GM12878 (cell line): ENCODE measurements at regions not wholly inside any gene's neighbourhood (a gene's known extent, or its start where the extent isn't known, plus 50 kb on each side); places are given as distances from the start of the nearest gene placed in this dataset.

Experiments
- ATAC-seq: fragments of 200-7000 bp; cut with Tn5 transposase; 3 replicates; pipeline ENCODE4 v1.9.1; 2020; ENCODE audit warnings: mild to moderate bottlenecking, moderate library complexity
- BruUV-seq: library from RNA; stranded (reverse); fragments of 400-500 nt; replicated peaks from 2 replicates; lab custom pipeline; 2021; lab: Mats Ljungman, UMichigan
- CTCF ChIA-PET: fragments of 300-600 bp; sonication (Branson Sonifier 250); formaldehyde crosslinking; extraction: SDS; loops from one replicate; lab custom pipeline; 2021; ENCODE audit warnings: inconsistent platforms; lab: Yijun Ruan, JAX
- POLR2A ChIA-PET: fragments of 350-600 bp; formaldehyde crosslinking; extraction: SDS; loops from one replicate; lab custom pipeline; 2021; ENCODE audit warnings: inconsistent platforms; lab: Charles Lee
- RAD21 ChIA-PET: fragments of 300-600 bp; sonication (Branson Sonifier 250); formaldehyde crosslinking; loops from one replicate; lab custom pipeline; 2023; ENCODE audit warnings: antibody characterized with exemption; ENCODE audit not compliant: unreplicated experiment; lab: Charles Lee
- SMC1A ChIA-PET: fragments of 300-600 bp; sonication (Branson Sonifier 250); formaldehyde crosslinking; loops from one replicate; lab custom pipeline; 2023; ENCODE audit not compliant: unreplicated experiment, uncharacterized antibody; lab: Charles Lee
- DNase-seq: peaks from one replicate; pipeline ENCODE4 v3.0.0-alpha.2; 2011; ENCODE audit warnings: low read depth, low spot score
- FAIRE-seq: peaks from 3 replicates; lab custom pipeline; 2011; peaks lifted over from hg19 to GRCh38; lab: Jason Lieb, UNC
- H2AFZ ChIP-seq: 2 replicates; pipeline ENCODE4 v1.6.0; 2011; ENCODE audit warnings: low read depth, low read length, control low read depth; ENCODE audit not compliant: control insufficient read depth
- H3K27ac ChIP-seq: 2 replicates; pipeline ENCODE4 v1.5.1; 2011; ENCODE audit warnings: control low read depth; ENCODE audit not compliant: control insufficient read depth, insufficient read depth
- H3K27me3 ChIP-seq, 2 experiments: replicated peaks in 1 of 2; 2 replicates each; pipeline versions ENCODE4 v1.6.0 to v1.6.1; 2011; ENCODE audit warnings: low read length in 1 of 2; ENCODE audit not compliant: control insufficient read depth in 2 of 2, insufficient read depth in 2 of 2
- H3K36me3 ChIP-seq, 2 experiments: 2 replicates each; pipeline ENCODE4 v1.5.1; 2011; ENCODE audit warnings: low read length in 1 of 2; ENCODE audit not compliant: control insufficient read depth in 2 of 2, insufficient read depth in 2 of 2
- H3K4me1 ChIP-seq: 2 replicates; pipeline ENCODE4 v1.6.1; 2011; ENCODE audit warnings: mild to moderate bottlenecking, low read length, moderate library complexity, mixed read lengths; ENCODE audit not compliant: control insufficient read depth, insufficient read depth
- H3K4me2 ChIP-seq: 2 replicates; pipeline ENCODE4 v1.6.0; 2011; ENCODE audit warnings: control low read depth; ENCODE audit not compliant: control insufficient read depth, insufficient read depth
- H3K4me3 ChIP-seq: fragments of 200-600 bp; sonication (generic); 2 replicates; pipeline ENCODE4 v1.5.1; 2016
- H3K79me2 ChIP-seq: 2 replicates; pipeline ENCODE4 v1.6.0; 2011; ENCODE audit warnings: low read length; ENCODE audit not compliant: control insufficient read depth, insufficient read depth
- H3K9ac ChIP-seq: 2 replicates; pipeline ENCODE4 v1.8.0; 2011; ENCODE audit warnings: low read length, control low read depth, mixed read lengths; ENCODE audit not compliant: control insufficient read depth, insufficient read depth
- H3K9me3 ChIP-seq: replicated peaks from 3 replicates; pipeline ENCODE4 v1.5.1; 2011; ENCODE audit warnings: mild to moderate bottlenecking, low read length; ENCODE audit not compliant: control insufficient read depth, insufficient read depth
- H4K20me1 ChIP-seq: 2 replicates; pipeline ENCODE4 v1.6.0; 2011; ENCODE audit not compliant: control insufficient read depth, insufficient read depth
- BACH1 ChIP-seq: fragments of 450-650 bp; IDR thresholded peaks from 2 replicates; pipeline ENCODE4 v1.6.1; 2017; ENCODE audit warnings: mild to moderate bottlenecking, borderline replicate concordance
- CBX5 ChIP-seq: sonication (generic); IDR thresholded peaks from 2 replicates; pipeline ENCODE4 v1.6.1; 2016; ENCODE audit warnings: low read depth, moderate library complexity, mild to moderate bottlenecking, inconsistent platforms
- CHD1 ChIP-seq: IDR thresholded peaks from 2 replicates; pipeline ENCODE4 v1.6.1; 2012; ENCODE audit warnings: low read depth, low read length, improper control_type of control experiment
- FOXM1 ChIP-seq: IDR thresholded peaks from 2 replicates; pipeline ENCODE4 v1.6.1; 2012; ENCODE audit warnings: low read depth, mild to moderate bottlenecking, inconsistent platforms, low read length, moderate library complexity
- JUNB ChIP-seq: IDR thresholded peaks from 2 replicates; pipeline ENCODE4 v1.6.1; 2016; ENCODE audit warnings: antibody characterized with exemption, mild to moderate bottlenecking
- MAX ChIP-seq: IDR thresholded peaks from 2 replicates; pipeline ENCODE4 v1.6.1; 2012; ENCODE audit warnings: low read depth, low read length, improper control_type of control experiment
- MEF2B ChIP-seq: fragments of 450-650 bp; IDR thresholded peaks from 2 replicates; pipeline ENCODE4 v1.6.1; 2018; ENCODE audit warnings: mild to moderate bottlenecking, moderate library complexity; ENCODE audit not compliant: partially characterized antibody, poor library complexity, severe bottlenecking
- POLR2A ChIP-seq: IDR thresholded peaks from 2 replicates; pipeline ENCODE4 v1.6.1; 2011; ENCODE audit warnings: low read depth, mild to moderate bottlenecking, low read length
- RAD51 ChIP-seq: fragments of 450-650 bp; IDR thresholded peaks from 2 replicates; pipeline ENCODE4 v1.6.1; 2016; ENCODE audit warnings: moderate library complexity, mild to moderate bottlenecking, inconsistent platforms
- SKIL ChIP-seq: fragments of 450-650 bp; IDR thresholded peaks from 2 replicates; pipeline ENCODE4 v1.6.1; 2017; ENCODE audit warnings: mild to moderate bottlenecking, low read depth, inconsistent platforms; ENCODE audit not compliant: poor library complexity, severe bottlenecking
- ZBTB40 ChIP-seq: fragments of 450-650 bp; IDR thresholded peaks from 2 replicates; pipeline ENCODE4 v1.6.1; 2016; ENCODE audit warnings: mild to moderate bottlenecking, moderate library complexity, borderline replicate concordance
- ZNF207 ChIP-seq: fragments of 450-650 bp; IDR thresholded peaks from 2 replicates; pipeline ENCODE4 v1.6.1; 2014; ENCODE audit warnings: antibody characterized with exemption, mild to moderate bottlenecking, borderline replicate concordance
- ZNF622 ChIP-seq: fragments of 450-650 bp; IDR thresholded peaks from 2 replicates; pipeline ENCODE4 v1.6.1; 2017; ENCODE audit warnings: mild to moderate bottlenecking, inconsistent platforms
- ZNF687 ChIP-seq: fragments of 450-650 bp; IDR thresholded peaks from 2 replicates; pipeline ENCODE4 v1.6.1; 2017; ENCODE audit warnings: mild to moderate bottlenecking, moderate library complexity
- WGBS: methylation state at CpG from one replicate; pipeline ENCODE4 v1.1.6; 2016; ENCODE audit warnings: low lambda C conversion rate; ENCODE audit not compliant: insufficient replicate concordance, insufficient coverage; ENCODE audit errors: missing lambda C conversion rate; 5-methylcytosine and 5-hydroxymethylcytosine counted together
- in situ Hi-C: fragments of 300-500 bp; cut with MboI; formaldehyde crosslinking; loops from 9 replicates; pipeline ENCODE4 v1.14.3; 2018; ENCODE audit warnings: mixed read lengths
- intact Hi-C: fragments of 100-400 bp; cut with micrococcal nuclease; formaldehyde crosslinking; loops from one replicate; pipeline ENCODE4 v1.14.2; 2022; ENCODE audit not compliant: unreplicated experiment

GRCh38 chr6:55977959-55978665, 102.7 kb upstream of the BMP5 start:
- Histone ChIP-seq H4K20me1 (no peaks in the 10 kb centered on the region), H3K36me3 (no peaks in the 10 kb centered on the region), H3K9me3 (no peaks in the 10 kb centered on the region), H3K27ac (no peak overlapping the region), H3K4me1 (no peaks in the 10 kb centered on the region), H3K9ac (no peak overlapping the region), H3K4me2 (no peak overlapping the region), H2AFZ (no peak overlapping the region), H3K4me3 (no peak overlapping the region), H3K79me2 (no peaks in the 10 kb centered on the region), H3K27me3 (no peaks in the 10 kb centered on the region)
- ATAC-seq (no peak), FAIRE-seq (no peak), DNase-seq (no peak)
- ChIA-PET POLR2A (no interaction called here), RAD21 (no interaction called here), SMC1A (no interaction called here), CTCF (interaction anchor here (0.6 kb wide), 1 partner anchor 429 kb away, joined by 3 read pairs; no protein-coding TSS in a partner anchor)
- no TSS peak for BruUV-seq
- WGBS = 88% methylated on average over 1 of the region's 2 CpGs
- in situ Hi-C loops = loop anchor here (25.0 kb wide), 1 partner anchor 609 kb away; no protein-coding TSS in a partner anchor
- no peak for TF ChIP-seq MAX
- TF ChIP-seq MEF2B = no peak
- TF ChIP-seq POLR2A = no peak
- no peak for TF ChIP-seq FOXM1
- no peak for TF ChIP-seq ZNF207
- TF ChIP-seq RAD51 = no peak
- TF ChIP-seq ZNF687 = no peak
- no peak for TF ChIP-seq CHD1
- TF ChIP-seq JUNB = no peak
- TF ChIP-seq CBX5 = no peak
- no peak for TF ChIP-seq ZNF622
- TF ChIP-seq SKIL = no peak
- no peak for TF ChIP-seq BACH1
- TF ChIP-seq ZBTB40 = no peak
- intact Hi-C loops = no loop called here
